ENCODE measurements at regions not wholly inside any gene's neighbourhood (a gene's known extent, or its start where the extent isn't known, plus 50 kb on each side); places are given as distances from the start of the nearest gene placed in this dataset.

DNA sequence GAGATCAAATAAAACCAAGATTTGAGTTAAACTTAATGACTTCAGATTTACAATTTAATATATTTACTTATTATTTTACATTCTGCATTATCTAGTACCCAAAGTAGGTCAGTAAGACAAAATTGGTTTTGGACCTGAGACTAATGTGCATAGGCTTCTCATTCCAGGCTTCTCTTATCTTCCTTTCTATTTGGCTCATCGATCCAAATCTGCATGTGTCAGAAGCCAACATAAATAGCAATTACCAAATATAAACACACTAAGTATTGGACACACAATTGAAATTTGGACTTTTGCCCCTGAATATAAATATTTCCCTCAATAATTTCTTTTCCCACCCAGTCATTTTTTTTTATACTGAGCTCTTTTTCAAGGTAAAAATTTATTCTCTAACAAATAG lies 290.6 kb upstream of the ARHGEF26 start (continued):
- TF ChIP-seq, protein P1, sequence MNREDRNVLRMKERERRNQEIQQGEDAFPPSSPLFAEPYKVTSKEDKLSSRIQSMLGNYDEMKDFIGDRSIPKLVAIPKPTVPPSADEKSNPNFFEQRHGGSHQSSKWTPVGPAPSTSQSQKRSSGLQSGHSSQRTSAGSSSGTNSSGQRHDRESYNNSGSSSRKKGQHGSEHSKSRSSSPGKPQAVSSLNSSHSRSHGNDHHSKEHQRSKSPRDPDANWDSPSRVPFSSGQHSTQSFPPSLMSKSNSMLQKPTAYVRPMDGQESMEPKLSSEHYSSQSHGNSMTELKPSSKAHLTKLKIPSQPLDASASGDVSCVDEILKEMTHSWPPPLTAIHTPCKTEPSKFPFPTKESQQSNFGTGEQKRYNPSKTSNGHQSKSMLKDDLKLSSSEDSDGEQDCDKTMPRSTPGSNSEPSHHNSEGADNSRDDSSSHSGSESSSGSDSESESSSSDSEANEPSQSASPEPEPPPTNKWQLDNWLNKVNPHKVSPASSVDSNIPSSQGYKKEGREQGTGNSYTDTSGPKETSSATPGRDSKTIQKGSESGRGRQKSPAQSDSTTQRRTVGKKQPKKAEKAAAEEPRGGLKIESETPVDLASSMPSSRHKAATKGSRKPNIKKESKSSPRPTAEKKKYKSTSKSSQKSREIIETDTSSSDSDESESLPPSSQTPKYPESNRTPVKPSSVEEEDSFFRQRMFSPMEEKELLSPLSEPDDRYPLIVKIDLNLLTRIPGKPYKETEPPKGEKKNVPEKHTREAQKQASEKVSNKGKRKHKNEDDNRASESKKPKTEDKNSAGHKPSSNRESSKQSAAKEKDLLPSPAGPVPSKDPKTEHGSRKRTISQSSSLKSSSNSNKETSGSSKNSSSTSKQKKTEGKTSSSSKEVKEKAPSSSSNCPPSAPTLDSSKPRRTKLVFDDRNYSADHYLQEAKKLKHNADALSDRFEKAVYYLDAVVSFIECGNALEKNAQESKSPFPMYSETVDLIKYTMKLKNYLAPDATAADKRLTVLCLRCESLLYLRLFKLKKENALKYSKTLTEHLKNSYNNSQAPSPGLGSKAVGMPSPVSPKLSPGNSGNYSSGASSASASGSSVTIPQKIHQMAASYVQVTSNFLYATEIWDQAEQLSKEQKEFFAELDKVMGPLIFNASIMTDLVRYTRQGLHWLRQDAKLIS (CRISPR knock-in tag; IDR thresholded peaks at IDR 0.05; ENCODE audit: borderline replicate concordance): no peak
- TF ChIP-seq NFE2L1 (CRISPR knock-in tag; IDR thresholded peaks at IDR 0.05) (no peak), SOX15 (CRISPR knock-in tag; IDR thresholded peaks at IDR 0.05) (no peak), MYBL2 (CRISPR knock-in tag; IDR thresholded peaks at IDR 0.05) (no peak), MAX (CRISPR knock-in tag; IDR thresholded peaks at IDR 0.05) (no peak)

DNA sequence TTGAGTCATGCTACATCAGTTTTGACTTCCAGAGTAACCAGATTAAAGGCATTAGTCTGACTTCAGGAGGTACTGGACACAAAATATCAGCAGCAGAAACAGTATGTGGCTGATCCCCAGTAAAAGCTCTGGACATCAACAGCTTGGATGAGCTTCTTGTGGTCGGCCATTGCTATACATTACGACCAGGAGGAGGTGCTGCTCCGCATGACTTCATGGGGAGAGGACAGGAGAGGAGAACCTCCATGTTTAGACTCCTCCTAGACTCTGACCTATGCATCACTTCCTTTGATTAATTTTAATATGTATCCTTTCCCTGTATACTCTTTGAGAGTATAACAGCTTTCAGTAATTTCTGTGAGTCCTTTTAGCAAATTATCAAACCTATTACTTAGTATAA lies 285.6 kb upstream of the ARHGEF26 start:
- TF ChIP-seq, protein P2, sequence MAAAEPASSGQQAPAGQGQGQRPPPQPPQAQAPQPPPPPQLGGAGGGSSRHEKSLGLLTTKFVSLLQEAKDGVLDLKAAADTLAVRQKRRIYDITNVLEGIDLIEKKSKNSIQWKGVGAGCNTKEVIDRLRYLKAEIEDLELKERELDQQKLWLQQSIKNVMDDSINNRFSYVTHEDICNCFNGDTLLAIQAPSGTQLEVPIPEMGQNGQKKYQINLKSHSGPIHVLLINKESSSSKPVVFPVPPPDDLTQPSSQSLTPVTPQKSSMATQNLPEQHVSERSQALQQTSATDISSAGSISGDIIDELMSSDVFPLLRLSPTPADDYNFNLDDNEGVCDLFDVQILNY (CRISPR knock-in tag; IDR thresholded peaks at IDR 0.05): no peak
- no peak for TF ChIP-seq ZNF423 (CRISPR knock-in tag; IDR thresholded peaks at IDR 0.05)
- Mint-ChIP-seq H3K27me3 (ENCODE audit: low read depth) (no peaks in the 10 kb centered on the region), H3K4me1 (peaks cover 10% of the 10 kb centered on the region), H3K4me3 (no peak overlapping the region), H3K9me3 (peaks cover 2% of the 10 kb centered on the region; the same call in 1 of the 2 replicates), H3K27ac (no peak overlapping the region), H3K36me3 (no peaks in the 10 kb centered on the region)
- ChIA-PET CTCF (interaction anchor here (0.6 to 1.4 kb wide), 9 partner anchors 12 to 729 kb away, joined by 3 to 10 read pairs (median 3); no protein-coding TSS in a partner anchor), POLR2A (interaction anchor here (0.7 kb wide), 1 partner anchor 8 kb away, joined by 3 read pairs; no protein-coding TSS in a partner anchor)
- peak; percentile 39 for DNase-seq (ENCODE audit: low spot score)
- ATAC-seq: peak; percentile 84

- ATAC-seq (no peak), DNase-seq (ENCODE audit: low spot score) (no peak)
- no peak overlapping the region for H3K4me3 Mint-ChIP-seq
- no peak overlapping the region for H3K27ac Mint-ChIP-seq
- H3K9me3 Mint-ChIP-seq: peaks cover 9% of the 10 kb centered on the region; the same call in 1 of the 2 replicates
- ChIA-PET CTCF (no interaction called here), POLR2A (no interaction called here)
- no peaks in the 10 kb centered on the region for H3K36me3 Mint-ChIP-seq
- H3K4me1 Mint-ChIP-seq: peaks cover 10% of the 10 kb centered on the region
- no peaks in the 10 kb centered on the region for H3K27me3 Mint-ChIP-seq (ENCODE audit: low read depth)
- TF ChIP-seq, protein P3, sequence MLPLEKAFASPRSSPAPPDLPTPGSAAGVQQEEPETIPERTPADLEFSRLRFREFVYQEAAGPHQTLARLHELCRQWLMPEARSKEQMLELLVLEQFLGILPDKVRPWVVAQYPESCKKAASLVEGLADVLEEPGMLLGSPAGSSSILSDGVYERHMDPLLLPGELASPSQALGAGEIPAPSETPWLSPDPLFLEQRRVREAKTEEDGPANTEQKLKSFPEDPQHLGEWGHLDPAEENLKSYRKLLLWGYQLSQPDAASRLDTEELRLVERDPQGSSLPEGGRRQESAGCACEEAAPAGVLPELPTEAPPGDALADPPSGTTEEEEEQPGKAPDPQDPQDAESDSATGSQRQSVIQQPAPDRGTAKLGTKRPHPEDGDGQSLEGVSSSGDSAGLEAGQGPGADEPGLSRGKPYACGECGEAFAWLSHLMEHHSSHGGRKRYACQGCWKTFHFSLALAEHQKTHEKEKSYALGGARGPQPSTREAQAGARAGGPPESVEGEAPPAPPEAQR (CRISPR knock-in tag; IDR thresholded peaks at IDR 0.05): no peak
- TF ChIP-seq, protein P4, sequence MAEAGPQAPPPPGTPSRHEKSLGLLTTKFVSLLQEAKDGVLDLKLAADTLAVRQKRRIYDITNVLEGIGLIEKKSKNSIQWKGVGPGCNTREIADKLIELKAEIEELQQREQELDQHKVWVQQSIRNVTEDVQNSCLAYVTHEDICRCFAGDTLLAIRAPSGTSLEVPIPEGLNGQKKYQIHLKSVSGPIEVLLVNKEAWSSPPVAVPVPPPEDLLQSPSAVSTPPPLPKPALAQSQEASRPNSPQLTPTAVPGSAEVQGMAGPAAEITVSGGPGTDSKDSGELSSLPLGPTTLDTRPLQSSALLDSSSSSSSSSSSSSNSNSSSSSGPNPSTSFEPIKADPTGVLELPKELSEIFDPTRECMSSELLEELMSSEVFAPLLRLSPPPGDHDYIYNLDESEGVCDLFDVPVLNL (CRISPR knock-in tag; IDR thresholded peaks at IDR 0.05; ENCODE audit: borderline replicate concordance, low read depth): no peak
- TF ChIP-seq JAZF1 (CRISPR knock-in tag; IDR thresholded peaks at IDR 0.05) (no peak), NR2C2 (CRISPR knock-in tag; IDR thresholded peaks at IDR 0.05) (no peak), TP53 (CRISPR knock-in tag; IDR thresholded peaks at IDR 0.05) (no peak), MXD4 (CRISPR knock-in tag; IDR thresholded peaks at IDR 0.05; ENCODE audit: borderline replicate concordance) (no peak), PRRX2 (CRISPR knock-in tag; IDR thresholded peaks at IDR 0.05) (no peak), ETV6 (CRISPR knock-in tag; IDR thresholded peaks at IDR 0.05) (no peak), ZNF423 (CRISPR knock-in tag; IDR thresholded peaks at IDR 0.05) (no peak), TCF7 (CRISPR knock-in tag; IDR thresholded peaks at IDR 0.05; ENCODE audit: low read depth) (no peak), IRF1 (CRISPR knock-in tag; IDR thresholded peaks at IDR 0.05) (no peak), ZNF138 (CRISPR knock-in tag; conservative IDR thresholded peaks at IDR 0.05) (no peak), ZNF416 (CRISPR knock-in tag; IDR thresholded peaks at IDR 0.05) (no peak)
- TF ChIP-seq, protein P5, sequence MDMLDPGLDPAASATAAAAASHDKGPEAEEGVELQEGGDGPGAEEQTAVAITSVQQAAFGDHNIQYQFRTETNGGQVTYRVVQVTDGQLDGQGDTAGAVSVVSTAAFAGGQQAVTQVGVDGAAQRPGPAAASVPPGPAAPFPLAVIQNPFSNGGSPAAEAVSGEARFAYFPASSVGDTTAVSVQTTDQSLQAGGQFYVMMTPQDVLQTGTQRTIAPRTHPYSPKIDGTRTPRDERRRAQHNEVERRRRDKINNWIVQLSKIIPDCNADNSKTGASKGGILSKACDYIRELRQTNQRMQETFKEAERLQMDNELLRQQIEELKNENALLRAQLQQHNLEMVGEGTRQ (CRISPR knock-in tag; IDR thresholded peaks at IDR 0.05): no peak
- TF ChIP-seq, protein P6, sequence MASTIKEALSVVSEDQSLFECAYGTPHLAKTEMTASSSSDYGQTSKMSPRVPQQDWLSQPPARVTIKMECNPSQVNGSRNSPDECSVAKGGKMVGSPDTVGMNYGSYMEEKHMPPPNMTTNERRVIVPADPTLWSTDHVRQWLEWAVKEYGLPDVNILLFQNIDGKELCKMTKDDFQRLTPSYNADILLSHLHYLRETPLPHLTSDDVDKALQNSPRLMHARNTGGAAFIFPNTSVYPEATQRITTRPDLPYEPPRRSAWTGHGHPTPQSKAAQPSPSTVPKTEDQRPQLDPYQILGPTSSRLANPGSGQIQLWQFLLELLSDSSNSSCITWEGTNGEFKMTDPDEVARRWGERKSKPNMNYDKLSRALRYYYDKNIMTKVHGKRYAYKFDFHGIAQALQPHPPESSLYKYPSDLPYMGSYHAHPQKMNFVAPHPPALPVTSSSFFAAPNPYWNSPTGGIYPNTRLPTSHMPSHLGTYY (CRISPR knock-in tag; IDR thresholded peaks at IDR 0.05): no peak
- TF ChIP-seq, protein P7, sequence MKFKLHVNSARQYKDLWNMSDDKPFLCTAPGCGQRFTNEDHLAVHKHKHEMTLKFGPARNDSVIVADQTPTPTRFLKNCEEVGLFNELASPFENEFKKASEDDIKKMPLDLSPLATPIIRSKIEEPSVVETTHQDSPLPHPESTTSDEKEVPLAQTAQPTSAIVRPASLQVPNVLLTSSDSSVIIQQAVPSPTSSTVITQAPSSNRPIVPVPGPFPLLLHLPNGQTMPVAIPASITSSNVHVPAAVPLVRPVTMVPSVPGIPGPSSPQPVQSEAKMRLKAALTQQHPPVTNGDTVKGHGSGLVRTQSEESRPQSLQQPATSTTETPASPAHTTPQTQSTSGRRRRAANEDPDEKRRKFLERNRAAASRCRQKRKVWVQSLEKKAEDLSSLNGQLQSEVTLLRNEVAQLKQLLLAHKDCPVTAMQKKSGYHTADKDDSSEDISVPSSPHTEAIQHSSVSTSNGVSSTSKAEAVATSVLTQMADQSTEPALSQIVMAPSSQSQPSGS (CRISPR knock-in tag; IDR thresholded peaks at IDR 0.05; ENCODE audit: borderline replicate concordance, low read depth): no peak
These were observed 280.7 kb upstream of the ARHGEF26 start for GRCh38 chr3:153840487-153840886.

All from WTC11 (cell line).